H9 (cell line): ENCODE measurements at regions not wholly inside any gene's neighbourhood (a gene's known extent, or its start where the extent isn't known, plus 50 kb on each side); places are given as distances from the start of the nearest gene placed in this dataset.

Source experiments
- DNase-seq: peaks from one replicate; pipeline ENCODE4 v3.0.0-alpha.2; 2017
- H2AFZ ChIP-seq: one replicate; pipeline ENCODE4 v1.6.1; 2013; ENCODE audit warnings: mild to moderate bottlenecking, low read length, control low read depth, moderate library complexity
- H2AK5ac ChIP-seq: 2 replicates; pipeline ENCODE4 v1.6.1; 2013; ENCODE audit warnings: low read length, control low read depth, mixed read lengths; ENCODE audit not compliant: insufficient read length
- H2BK120ac ChIP-seq: one replicate; pipeline ENCODE4 v1.6.1; 2013; ENCODE audit warnings: low read depth, mild to moderate bottlenecking, low read length, control low read depth, inconsistent platforms; ENCODE audit not compliant: poor library complexity, severe bottlenecking
- H2BK12ac ChIP-seq: 2 replicates; pipeline ENCODE4 v1.6.1; 2013; ENCODE audit warnings: low read length, control low read depth, mixed read lengths, low read depth; ENCODE audit not compliant: insufficient read length
- H2BK15ac ChIP-seq: 2 replicates; pipeline ENCODE4 v1.6.1; 2013; ENCODE audit warnings: low read depth, low read length, control low read depth
- H2BK20ac ChIP-seq: one replicate; pipeline ENCODE4 v1.6.1; 2013; ENCODE audit warnings: low read depth, mild to moderate bottlenecking, low read length, control low read depth, inconsistent platforms; ENCODE audit not compliant: poor library complexity, severe bottlenecking
- H2BK5ac ChIP-seq: 2 replicates; pipeline ENCODE4 v1.6.1; 2013; ENCODE audit warnings: low read length, control low read depth, mixed read lengths; ENCODE audit not compliant: insufficient read length
- H3K14ac ChIP-seq: 2 replicates; pipeline ENCODE4 v1.6.1; 2013; ENCODE audit warnings: low read length, control low read depth; ENCODE audit not compliant: insufficient read depth
- H3K18ac ChIP-seq: 2 replicates; pipeline ENCODE4 v1.6.1; 2013; ENCODE audit warnings: low read depth, mild to moderate bottlenecking, mixed read lengths, low read length, control low read depth; ENCODE audit not compliant: insufficient read length
- H3K23ac ChIP-seq: 2 replicates; pipeline ENCODE4 v1.6.1; 2013; ENCODE audit warnings: low read length, control low read depth, mixed read lengths, low read depth; ENCODE audit not compliant: insufficient read length
- H3K23me2 ChIP-seq: 2 replicates; pipeline ENCODE4 v1.6.1; 2013; ENCODE audit warnings: low read depth, mild to moderate bottlenecking, mixed read lengths, low read length, control low read depth; ENCODE audit not compliant: insufficient read length, poor library complexity, severe bottlenecking
- H3K27ac ChIP-seq: 2 replicates; pipeline ENCODE4 v1.5.1; 2013; ENCODE audit warnings: low read length, control low read depth, mixed read lengths, low read depth; ENCODE audit not compliant: insufficient read length
- H3K27me3 ChIP-seq: 2 replicates; pipeline ENCODE4 v1.6.1; 2013; ENCODE audit warnings: low read length, control low read depth, inconsistent platforms; ENCODE audit not compliant: insufficient read depth
- H3K4ac ChIP-seq: 2 replicates; pipeline ENCODE4 v1.6.1; 2013; ENCODE audit warnings: low read depth, mild to moderate bottlenecking, control low read depth, inconsistent platforms, low read length, moderate library complexity
- H3K4me1 ChIP-seq: 2 replicates; pipeline ENCODE4 v1.6.1; 2013; ENCODE audit warnings: low read length, control low read depth, inconsistent platforms; ENCODE audit not compliant: insufficient read depth
- H3K4me2 ChIP-seq: 2 replicates; pipeline ENCODE4 v1.6.1; 2013; ENCODE audit warnings: low read length, control low read depth, mixed read lengths; ENCODE audit not compliant: insufficient read length, insufficient read depth
- H3K56ac ChIP-seq: 2 replicates; pipeline ENCODE4 v1.6.1; 2013; ENCODE audit warnings: low read depth, mild to moderate bottlenecking, mixed read lengths, low read length, control low read depth; ENCODE audit not compliant: insufficient read length
- H3K79me1 ChIP-seq: 2 replicates; pipeline ENCODE4 v1.6.1; 2013; ENCODE audit warnings: low read depth, mild to moderate bottlenecking, moderate library complexity, low read length, control low read depth, inconsistent platforms; ENCODE audit not compliant: insufficient read depth, poor library complexity, severe bottlenecking
- H3K79me2 ChIP-seq: 2 replicates; pipeline ENCODE4 v1.6.1; 2013; ENCODE audit warnings: low read length, control low read depth, inconsistent platforms; ENCODE audit not compliant: insufficient read depth
- H3K9ac ChIP-seq: 2 replicates; pipeline ENCODE4 v1.6.1; 2013; ENCODE audit warnings: low read length, control low read depth, mixed read lengths; ENCODE audit not compliant: insufficient read length; ENCODE audit errors: extremely low read depth
- H3K9me3 ChIP-seq: one replicate; pipeline ENCODE4 v1.6.1; 2013; ENCODE audit warnings: low read depth, low read length, inconsistent platforms; ENCODE audit not compliant: control insufficient read depth
- H3T11ph ChIP-seq: one replicate; pipeline ENCODE4 v1.6.1; 2013; ENCODE audit warnings: mild to moderate bottlenecking, low read length, control low read depth, inconsistent platforms
- H4K20me1 ChIP-seq: one replicate; pipeline ENCODE4 v1.6.1; 2013; ENCODE audit not compliant: control insufficient read depth, insufficient read length, insufficient read depth
- H4K5ac ChIP-seq: 2 replicates; pipeline ENCODE4 v1.6.1; 2013; ENCODE audit warnings: low read depth, mild to moderate bottlenecking, mixed read lengths, low read length, control low read depth; ENCODE audit not compliant: insufficient read length
- H4K8ac ChIP-seq: replicated peaks from 2 replicates; pipeline ENCODE4 v1.6.1; 2013; ENCODE audit warnings: low read length, control low read depth, mixed read lengths, low read depth; ENCODE audit not compliant: insufficient read length
- H4K91ac ChIP-seq: 2 replicates; pipeline ENCODE4 v1.6.1; 2013; ENCODE audit warnings: low read depth, mild to moderate bottlenecking, moderate library complexity, mixed read lengths, low read length, control low read depth; ENCODE audit not compliant: insufficient read length
- H3K27ac Mint-ChIP-seq, 3 experiments: 2 replicates in 2 of 3; 3 replicates in 1 of 3; pipeline ENCODE4 v1.8.0; 2020 to 2021; ENCODE audit warnings: mixed read lengths in 3 of 3, mild to moderate bottlenecking in 1 of 3, moderate library complexity in 1 of 3
- H3K27me3 Mint-ChIP-seq: 2 replicates; pipeline ENCODE4 v1.8.0; 2021; ENCODE audit warnings: low read depth, mild to moderate bottlenecking, moderate library complexity, mixed read lengths
- H3K36me3 Mint-ChIP-seq, 3 experiments: 2 replicates in 2 of 3; 3 replicates in 1 of 3; pipeline ENCODE4 v1.8.0; 2020 to 2021; ENCODE audit warnings: low read depth in 3 of 3, mixed read lengths in 3 of 3; ENCODE audit not compliant: insufficient read depth in 1 of 3
- H3K4me1 Mint-ChIP-seq, 2 experiments: 2 replicates each; pipeline ENCODE4 v1.8.0; 2020; ENCODE audit warnings: mixed read lengths in 2 of 2
- H3K4me3 Mint-ChIP-seq, 2 experiments: 2 replicates in 1 of 2; 3 replicates in 1 of 2; pipeline ENCODE4 v1.8.0; 2020 to 2021; ENCODE audit warnings: mild to moderate bottlenecking in 2 of 2, mixed read lengths in 2 of 2, moderate library complexity in 1 of 2
- H3K9me3 Mint-ChIP-seq, 2 experiments: 2 replicates in 1 of 2; 3 replicates in 1 of 2; pipeline ENCODE4 v1.8.0; 2020; ENCODE audit warnings: mild to moderate bottlenecking in 2 of 2, mixed read lengths in 2 of 2, moderate library complexity in 1 of 2
- WGBS: extraction: QIAGEN DNeasy Blood & Tissue Kit; methylation state at CpG from one replicate; pipeline ENCODE4 v1.1.7; 2013; ENCODE audit warnings: missing lambda C conversion rate, low lambda C conversion rate, mixed read lengths; ENCODE audit not compliant: insufficient read length; ENCODE audit errors: extremely low coverage; 5-methylcytosine and 5-hydroxymethylcytosine counted together
- TF ChIP-seq, protein P1 (sequence below): fragments of 200-600 bp; sonication (generic); conservative IDR thresholded peaks from 3 replicates; pipeline ENCODE4 v1.8.0; 2021; ENCODE audit warnings: antibody characterized with exemption, mild to moderate bottlenecking

- Histone ChIP-seq H4K91ac (no peak overlapping the region), H3K14ac (no peak overlapping the region; the same call in 1 of the 2 replicates), H3K4ac (no peak overlapping the region), H2AK5ac (no peak overlapping the region), H4K20me1 (no peaks in the 10 kb centered on the region), H4K8ac (no peak overlapping the region), H2BK20ac (no peak overlapping the region), H2BK5ac (no peak overlapping the region), H2BK12ac (no peak overlapping the region), H3K27ac (no peak overlapping the region), H3K18ac (no peak overlapping the region), H3K9ac (no peak overlapping the region), H3K4me1 (no peaks in the 10 kb centered on the region), H2AFZ (no peak overlapping the region), H4K5ac (no peak overlapping the region), H3K56ac (no peak overlapping the region), H3K79me2 (no peaks in the 10 kb centered on the region), H3K23ac (no peak overlapping the region), H3K4me2 (no peak overlapping the region), H3K9me3 (no peaks in the 10 kb centered on the region), H2BK120ac (no peak overlapping the region), H3K79me1 (no peaks in the 10 kb centered on the region), H3K27me3 (no peaks in the 10 kb centered on the region), H2BK15ac (no peak overlapping the region), H3T11ph (no peak overlapping the region), H3K23me2 (no peaks in the 10 kb centered on the region)
- DNase-seq = no peak
- H3K4me1 Mint-ChIP-seq = no peaks in the 10 kb centered on the region
- H3K9me3 Mint-ChIP-seq = peaks cover 0 to 6% of the 10 kb centered on the region in 2 experiments; a peak in 3 of 5 replicates
- H3K27ac Mint-ChIP-seq = no peak overlapping the region
- no CpG with 5 or more reads among the region's 5 CpGs for WGBS
- H3K27me3 Mint-ChIP-seq = no peaks in the 10 kb centered on the region
- H3K36me3 Mint-ChIP-seq = no peaks in the 10 kb centered on the region; a peak in 1 of 7 replicates
- TF ChIP-seq, protein P1, sequence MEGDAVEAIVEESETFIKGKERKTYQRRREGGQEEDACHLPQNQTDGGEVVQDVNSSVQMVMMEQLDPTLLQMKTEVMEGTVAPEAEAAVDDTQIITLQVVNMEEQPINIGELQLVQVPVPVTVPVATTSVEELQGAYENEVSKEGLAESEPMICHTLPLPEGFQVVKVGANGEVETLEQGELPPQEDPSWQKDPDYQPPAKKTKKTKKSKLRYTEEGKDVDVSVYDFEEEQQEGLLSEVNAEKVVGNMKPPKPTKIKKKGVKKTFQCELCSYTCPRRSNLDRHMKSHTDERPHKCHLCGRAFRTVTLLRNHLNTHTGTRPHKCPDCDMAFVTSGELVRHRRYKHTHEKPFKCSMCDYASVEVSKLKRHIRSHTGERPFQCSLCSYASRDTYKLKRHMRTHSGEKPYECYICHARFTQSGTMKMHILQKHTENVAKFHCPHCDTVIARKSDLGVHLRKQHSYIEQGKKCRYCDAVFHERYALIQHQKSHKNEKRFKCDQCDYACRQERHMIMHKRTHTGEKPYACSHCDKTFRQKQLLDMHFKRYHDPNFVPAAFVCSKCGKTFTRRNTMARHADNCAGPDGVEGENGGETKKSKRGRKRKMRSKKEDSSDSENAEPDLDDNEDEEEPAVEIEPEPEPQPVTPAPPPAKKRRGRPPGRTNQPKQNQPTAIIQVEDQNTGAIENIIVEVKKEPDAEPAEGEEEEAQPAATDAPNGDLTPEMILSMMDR = no peak
- H3K4me3 Mint-ChIP-seq = no peak overlapping the region
These were observed 155.2 kb upstream of the PABPC5 start for GRCh38 chrX:91279479-91279878.
